HepG2 (cell line): ENCODE measurements at regions not wholly inside any gene's neighbourhood (a gene's known extent, or its start where the extent isn't known, plus 50 kb on each side); places are given as distances from the start of the nearest gene placed in this dataset.

Experiments
- ARNTL ChIP-seq: sonication (generic); formaldehyde crosslinking; IDR thresholded peaks from 2 replicates; pipeline ENCODE4 v1.4.0; 2020; ENCODE audit warnings: mild to moderate bottlenecking, missing genetic modification reagents
- ATF2 ChIP-seq: sonication (generic); formaldehyde crosslinking; IDR thresholded peaks from 2 replicates; pipeline ENCODE4 v1.4.0; 2020; ENCODE audit warnings: missing genetic modification reagents
- BHLHE40 ChIP-seq: IDR thresholded peaks from 2 replicates; pipeline ENCODE4 v1.6.1; 2011; ENCODE audit warnings: low read length, improper control_type of control experiment
- HHEX ChIP-seq: IDR thresholded peaks from 2 replicates; pipeline ENCODE4 v1.6.1; 2016; ENCODE audit warnings: control low read depth
- STAG1 ChIP-seq: sonication (generic); formaldehyde crosslinking; IDR thresholded peaks from 2 replicates; pipeline ENCODE4 v1.4.0; 2020; ENCODE audit warnings: missing genetic modification reagents
- TIGD3 ChIP-seq: sonication (generic); formaldehyde crosslinking; IDR thresholded peaks from 2 replicates; pipeline ENCODE4 v1.5.1; 2020; ENCODE audit warnings: mild to moderate bottlenecking, missing genetic modification reagents, borderline replicate concordance
- TRAFD1 ChIP-seq: sonication (generic); formaldehyde crosslinking; IDR thresholded peaks from 2 replicates; pipeline ENCODE4 v1.5.1; 2020; ENCODE audit warnings: missing genetic modification reagents, mild to moderate bottlenecking, borderline replicate concordance
- UBTF ChIP-seq: sonication (generic); formaldehyde crosslinking; IDR thresholded peaks from 2 replicates; pipeline ENCODE4 v1.4.0; 2020; ENCODE audit warnings: mild to moderate bottlenecking, missing genetic modification reagents
- ZBTB33 ChIP-seq: sonication (generic); formaldehyde crosslinking; IDR thresholded peaks from 2 replicates; pipeline ENCODE4 v1.4.0; 2020; ENCODE audit warnings: missing genetic modification reagents
- ZBTB7A ChIP-seq: sonication (generic); formaldehyde crosslinking; IDR thresholded peaks from 2 replicates; pipeline ENCODE4 v1.8.0; 2022; ENCODE audit warnings: mild to moderate bottlenecking, missing genetic modification reagents
- ZNF326 ChIP-seq: sonication (generic); formaldehyde crosslinking; IDR thresholded peaks from 2 replicates; pipeline ENCODE4 v1.4.0; 2020; ENCODE audit warnings: missing genetic modification reagents, borderline replicate concordance
- ZNF362 ChIP-seq: sonication (generic); formaldehyde crosslinking; IDR thresholded peaks from 2 replicates; pipeline ENCODE4 v1.4.0; 2020; ENCODE audit warnings: missing genetic modification reagents, mild to moderate bottlenecking, borderline replicate concordance
- ZNF615 ChIP-seq: sonication (generic); formaldehyde crosslinking; IDR thresholded peaks from 2 replicates; pipeline ENCODE4 v1.5.0; 2020; ENCODE audit warnings: mild to moderate bottlenecking, missing genetic modification reagents, borderline replicate concordance
- ZNF644 ChIP-seq: IDR thresholded peaks from 2 replicates; pipeline ENCODE4 v1.6.1; 2016; ENCODE audit warnings: low read depth
- ZNF75D ChIP-seq: sonication (generic); formaldehyde crosslinking; IDR thresholded peaks from 2 replicates; pipeline ENCODE4 v1.8.1; 2023; ENCODE audit warnings: missing genetic modification reagents, mild to moderate bottlenecking, borderline replicate concordance

GRCh38 chr4:114287079-114287696, 307.7 kb upstream of the ARSJ start (continued):
- TF ChIP-seq ZBTB33 (CRISPR knock-in tag) (no peak), ZNF362 (CRISPR knock-in tag) (no peak), ATF2 (CRISPR knock-in tag) (no peak), ZNF326 (CRISPR knock-in tag) (no peak), TRAFD1 (CRISPR knock-in tag) (no peak), ARNTL (no peak), ZNF644 (CRISPR knock-in tag) (peak; percentile 69; the same call in 1 of the 2 replicates), ZBTB7A (CRISPR knock-in tag) (no peak), HHEX (CRISPR knock-in tag) (peak; percentile 44; the same call in 1 of the 2 replicates), STAG1 (CRISPR knock-in tag) (no peak), TIGD3 (no peak), ZNF75D (no peak), BHLHE40 (no peak), UBTF (CRISPR knock-in tag) (no peak; the same call in 1 of the 2 replicates), ZNF615 (CRISPR knock-in tag) (no peak)
